Neural progenitor cell (in vitro differentiated cells): ENCODE measurements at regions not wholly inside any gene's neighbourhood (a gene's known extent, or its start where the extent isn't known, plus 50 kb on each side); places are given as distances from the start of the nearest gene placed in this dataset.

Source experiments
- CTCF ChIP-seq: fragments of 200-600 bp; sonication (generic); IDR thresholded peaks from 2 replicates; pipeline ENCODE4 v1.5.1; 2017; ENCODE audit warnings: antibody characterized with exemption, mild to moderate bottlenecking
- EZH2phosphoT487 ChIP-seq: fragments of 200-600 bp; sonication (generic); IDR thresholded peaks from 2 replicates; pipeline ENCODE4 v1.6.1; 2017; ENCODE audit warnings: antibody characterized with exemption

- TF ChIP-seq CTCF (no peak), EZH2phosphoT487 (no peak)
Measured at GRCh38 chr13:104098421-104098820, 1032.2 kb upstream of the SLC10A2 start.
